ENCODE measurements at regions not wholly inside any gene's neighbourhood (a gene's known extent, or its start where the extent isn't known, plus 50 kb on each side); places are given as distances from the start of the nearest gene placed in this dataset.

GRCh38 chr15:98528046-98528725 lies 120.2 kb upstream of the IGF1R start:
- TF ChIP-seq, protein P1, sequence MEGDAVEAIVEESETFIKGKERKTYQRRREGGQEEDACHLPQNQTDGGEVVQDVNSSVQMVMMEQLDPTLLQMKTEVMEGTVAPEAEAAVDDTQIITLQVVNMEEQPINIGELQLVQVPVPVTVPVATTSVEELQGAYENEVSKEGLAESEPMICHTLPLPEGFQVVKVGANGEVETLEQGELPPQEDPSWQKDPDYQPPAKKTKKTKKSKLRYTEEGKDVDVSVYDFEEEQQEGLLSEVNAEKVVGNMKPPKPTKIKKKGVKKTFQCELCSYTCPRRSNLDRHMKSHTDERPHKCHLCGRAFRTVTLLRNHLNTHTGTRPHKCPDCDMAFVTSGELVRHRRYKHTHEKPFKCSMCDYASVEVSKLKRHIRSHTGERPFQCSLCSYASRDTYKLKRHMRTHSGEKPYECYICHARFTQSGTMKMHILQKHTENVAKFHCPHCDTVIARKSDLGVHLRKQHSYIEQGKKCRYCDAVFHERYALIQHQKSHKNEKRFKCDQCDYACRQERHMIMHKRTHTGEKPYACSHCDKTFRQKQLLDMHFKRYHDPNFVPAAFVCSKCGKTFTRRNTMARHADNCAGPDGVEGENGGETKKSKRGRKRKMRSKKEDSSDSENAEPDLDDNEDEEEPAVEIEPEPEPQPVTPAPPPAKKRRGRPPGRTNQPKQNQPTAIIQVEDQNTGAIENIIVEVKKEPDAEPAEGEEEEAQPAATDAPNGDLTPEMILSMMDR (IDR thresholded peaks at IDR 0.05) = no peak

- TF ChIP-seq, protein P1 (IDR thresholded peaks at IDR 0.05) = no peak
Measured at GRCh38 chr15:98529205-98530145, 118.9 kb upstream of the IGF1R start.

DNA sequence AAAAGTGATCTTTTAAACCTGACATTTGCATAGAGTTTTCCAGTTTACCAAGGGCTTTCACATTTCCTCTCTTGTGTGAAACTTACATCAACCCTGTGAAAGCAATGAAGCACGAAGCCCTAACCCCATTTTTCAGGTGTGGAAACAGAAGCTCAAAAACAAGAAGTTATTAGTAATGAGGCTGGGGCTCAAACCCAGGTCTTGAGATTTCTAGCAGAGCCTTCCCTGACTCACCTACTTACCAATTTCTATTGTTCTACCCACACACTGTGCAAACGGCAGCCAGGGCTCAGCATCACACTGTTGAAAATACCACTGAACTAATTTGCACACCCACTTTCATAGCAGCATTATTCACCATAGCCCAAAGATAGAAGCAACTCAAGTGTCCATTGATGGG lies 117.8 kb upstream of the IGF1R start:
- TF ChIP-seq, protein P1 (IDR thresholded peaks at IDR 0.05) = no peak

DNA sequence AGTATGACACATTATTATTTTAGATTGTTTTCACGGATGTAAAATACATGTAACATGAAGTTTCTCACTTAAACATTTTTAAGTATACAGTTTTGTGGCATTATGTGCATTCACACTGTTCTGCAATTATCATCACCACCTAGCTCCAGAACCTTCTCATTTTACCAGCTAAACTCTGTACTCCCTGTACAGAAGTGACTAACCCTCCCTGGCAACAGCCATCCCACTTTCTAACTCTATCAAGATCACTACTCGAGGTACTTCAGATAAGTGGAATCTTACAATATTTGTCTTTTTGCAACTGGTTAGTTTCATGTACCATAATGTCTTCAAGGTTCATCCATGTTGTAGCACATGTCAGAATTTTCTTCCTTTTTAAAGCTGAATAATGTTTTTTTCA lies 116.3 kb upstream of the IGF1R start:
- TF ChIP-seq, protein P1 (IDR thresholded peaks at IDR 0.05) = no peak

DNA sequence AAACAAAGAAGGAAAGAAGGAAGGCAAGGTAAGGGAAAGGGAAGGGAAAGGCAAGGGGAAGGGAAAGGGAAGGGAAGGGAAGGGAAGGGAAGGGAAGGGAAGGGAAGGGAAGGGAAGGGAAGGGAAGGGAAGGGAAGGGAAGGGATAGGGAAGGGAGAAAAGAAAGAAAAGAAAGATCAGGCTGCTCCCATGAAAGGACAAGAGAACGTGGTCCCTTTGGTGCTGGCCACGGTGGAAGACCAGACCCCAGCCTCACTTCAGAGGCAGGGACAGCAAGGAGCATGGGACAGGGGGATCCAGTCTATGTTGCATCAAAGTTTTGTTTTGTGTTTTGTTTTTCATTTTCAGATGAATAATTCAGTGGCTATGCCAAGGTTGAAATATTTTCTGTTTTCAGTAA lies 111.4 kb upstream of the IGF1R start:
- TF ChIP-seq, protein P1 (IDR thresholded peaks at IDR 0.05) = no peak

GRCh38 chr15:98537516-98538060 lies 110.8 kb upstream of the IGF1R start:
- TF ChIP-seq, protein P1 (IDR thresholded peaks at IDR 0.05) = no peak

DNA sequence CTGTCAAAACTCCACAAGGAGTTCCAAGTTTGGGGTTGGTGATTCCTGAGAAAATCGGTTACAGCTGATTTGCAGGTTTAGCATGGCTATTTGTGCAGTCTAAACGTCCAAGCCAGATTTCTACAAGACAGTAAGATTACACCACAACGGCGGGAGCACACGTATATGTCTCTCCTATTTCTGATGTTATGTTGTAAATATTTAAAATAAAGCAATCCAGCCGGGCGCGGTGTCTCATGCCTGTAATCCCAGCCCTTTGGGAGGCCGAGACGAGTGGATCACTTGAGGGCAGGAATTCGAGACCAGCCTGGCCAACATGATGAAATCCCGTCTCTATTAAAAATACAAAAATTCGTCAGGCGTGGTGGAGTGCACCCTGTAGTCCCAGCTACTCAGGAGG lies 106.8 kb upstream of the IGF1R start:
- TF ChIP-seq, protein P1 (IDR thresholded peaks at IDR 0.05) = no peak
